C4-2B (cell line): ENCODE measurements at regions not wholly inside any gene's neighbourhood (a gene's known extent, or its start where the extent isn't known, plus 50 kb on each side); places are given as distances from the start of the nearest gene placed in this dataset.

ENCODE experiments used
- H3K27ac ChIP-seq: fragments of 450-650 bp; 2 replicates; pipeline ENCODE4 v1.5.1; 2017
- ZFX ChIP-seq: fragments of 450-650 bp; IDR thresholded peaks from 2 replicates; pipeline ENCODE4 v1.6.1; 2017
- TF ChIP-seq, protein P1 (sequence below): fragments of 450-650 bp; conservative IDR thresholded peaks from 2 replicates; pipeline ENCODE4 v1.5.1; 2017; ENCODE audit warnings: mild to moderate bottlenecking

DNA sequence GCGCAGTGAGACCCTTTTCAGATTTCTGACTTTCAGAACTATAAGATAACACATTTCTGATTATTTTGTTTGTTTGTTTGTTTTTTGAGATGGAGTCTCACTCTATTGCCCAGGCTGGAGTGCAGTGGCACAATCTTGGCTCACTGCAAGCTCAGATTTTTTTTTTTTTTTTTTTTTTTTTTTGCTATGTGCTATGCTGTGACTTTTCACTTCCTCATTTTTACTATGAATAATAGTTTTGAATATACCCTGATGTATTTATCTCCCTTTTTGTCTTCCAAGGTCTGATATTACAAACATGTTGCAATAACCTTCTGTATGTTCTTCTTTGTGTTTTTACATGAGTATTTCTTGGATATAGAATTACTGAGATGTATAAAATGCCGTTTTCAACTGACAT lies 658.7 kb upstream of the SEL1L start:
- H3K27ac ChIP-seq = no peak overlapping the region
- TF ChIP-seq, protein P1, sequence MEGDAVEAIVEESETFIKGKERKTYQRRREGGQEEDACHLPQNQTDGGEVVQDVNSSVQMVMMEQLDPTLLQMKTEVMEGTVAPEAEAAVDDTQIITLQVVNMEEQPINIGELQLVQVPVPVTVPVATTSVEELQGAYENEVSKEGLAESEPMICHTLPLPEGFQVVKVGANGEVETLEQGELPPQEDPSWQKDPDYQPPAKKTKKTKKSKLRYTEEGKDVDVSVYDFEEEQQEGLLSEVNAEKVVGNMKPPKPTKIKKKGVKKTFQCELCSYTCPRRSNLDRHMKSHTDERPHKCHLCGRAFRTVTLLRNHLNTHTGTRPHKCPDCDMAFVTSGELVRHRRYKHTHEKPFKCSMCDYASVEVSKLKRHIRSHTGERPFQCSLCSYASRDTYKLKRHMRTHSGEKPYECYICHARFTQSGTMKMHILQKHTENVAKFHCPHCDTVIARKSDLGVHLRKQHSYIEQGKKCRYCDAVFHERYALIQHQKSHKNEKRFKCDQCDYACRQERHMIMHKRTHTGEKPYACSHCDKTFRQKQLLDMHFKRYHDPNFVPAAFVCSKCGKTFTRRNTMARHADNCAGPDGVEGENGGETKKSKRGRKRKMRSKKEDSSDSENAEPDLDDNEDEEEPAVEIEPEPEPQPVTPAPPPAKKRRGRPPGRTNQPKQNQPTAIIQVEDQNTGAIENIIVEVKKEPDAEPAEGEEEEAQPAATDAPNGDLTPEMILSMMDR = no peak
- no peak for TF ChIP-seq ZFX

DNA sequence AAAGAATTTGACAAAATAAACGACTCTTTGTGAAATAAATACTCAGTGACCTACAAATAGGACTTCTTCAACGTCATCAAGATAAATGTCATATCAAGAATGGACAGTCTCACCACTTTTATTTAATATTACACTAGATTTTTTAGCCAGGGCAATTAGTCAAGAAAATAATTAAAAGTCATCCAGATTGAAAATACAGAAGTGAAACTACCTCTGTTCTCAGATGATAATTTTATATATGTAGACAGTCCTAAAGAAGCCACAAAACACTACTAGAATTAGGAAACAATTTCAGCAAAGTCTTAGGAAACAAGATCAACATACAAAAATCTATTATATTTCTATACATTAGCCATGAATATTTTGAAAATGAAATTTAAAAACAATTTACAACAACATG lies 689.6 kb upstream of the SEL1L start:
- no peak for TF ChIP-seq ZFX
- TF ChIP-seq, protein P1 = no peak
- no peak overlapping the region for H3K27ac ChIP-seq

DNA sequence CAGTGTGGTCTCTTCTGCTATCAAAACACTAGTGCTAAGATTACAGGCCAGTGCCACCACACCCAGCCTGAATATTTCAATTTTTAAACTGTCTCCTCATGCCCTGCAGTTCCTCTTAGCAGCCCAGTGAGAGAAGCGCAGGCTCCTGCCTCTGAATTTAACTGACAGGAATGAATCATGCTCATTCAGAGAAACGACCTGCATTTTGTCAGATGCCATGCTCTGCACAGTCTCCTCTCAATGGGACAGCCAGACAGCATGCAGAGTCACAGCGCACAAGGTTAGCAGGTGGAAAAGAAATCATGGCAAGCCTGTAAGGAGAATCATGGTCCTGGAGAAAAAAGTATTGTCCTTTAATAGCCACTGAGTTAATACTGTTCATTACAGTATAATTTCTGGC lies 691.0 kb upstream of the SEL1L start:
- no peak overlapping the region for H3K27ac ChIP-seq
- TF ChIP-seq, protein P1 = no peak
- no peak for TF ChIP-seq ZFX

DNA sequence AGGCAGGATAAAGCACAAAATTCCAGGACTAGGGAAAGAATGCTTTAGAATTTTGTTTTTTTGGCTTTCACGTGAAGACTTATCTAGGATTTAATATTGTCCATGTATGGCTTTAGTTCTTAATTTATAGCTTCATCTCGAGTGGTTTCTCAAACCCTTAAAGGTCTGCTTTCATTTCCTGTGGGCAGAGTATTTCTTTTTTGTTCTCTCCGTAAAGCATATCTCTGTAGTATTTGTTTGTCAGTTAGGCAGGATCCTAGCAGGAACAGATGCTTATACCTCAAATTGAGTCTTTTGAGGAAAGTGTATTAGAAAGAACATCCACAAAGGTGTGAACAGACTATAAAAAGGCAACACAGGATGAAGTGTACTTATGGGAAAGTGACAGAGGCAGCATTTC lies 697.1 kb upstream of the SEL1L start:
- H3K27ac ChIP-seq = no peak overlapping the region
- TF ChIP-seq, protein P1 = no peak
- no peak for TF ChIP-seq ZFX

DNA sequence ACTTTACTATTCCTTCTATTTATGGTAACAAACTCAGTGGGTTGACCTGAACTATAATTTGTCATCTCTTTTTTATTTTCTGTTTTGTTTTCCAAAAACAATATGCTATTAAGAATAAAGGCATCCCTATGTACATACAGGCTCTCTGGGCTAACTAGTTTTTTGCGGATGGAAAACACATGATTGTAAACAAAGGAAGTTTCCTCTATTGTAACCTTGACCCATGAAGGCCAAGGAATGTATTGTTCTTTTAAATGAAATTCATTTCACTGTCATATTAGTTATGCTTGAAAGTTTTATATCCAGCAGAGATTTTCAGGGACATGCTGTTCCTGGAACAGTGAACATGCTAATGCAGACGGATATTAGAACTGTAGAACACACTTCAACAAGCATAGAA lies 705.0 kb upstream of the SEL1L start:
- no peak for TF ChIP-seq ZFX
- TF ChIP-seq, protein P1 = no peak
- no peak overlapping the region for H3K27ac ChIP-seq

DNA sequence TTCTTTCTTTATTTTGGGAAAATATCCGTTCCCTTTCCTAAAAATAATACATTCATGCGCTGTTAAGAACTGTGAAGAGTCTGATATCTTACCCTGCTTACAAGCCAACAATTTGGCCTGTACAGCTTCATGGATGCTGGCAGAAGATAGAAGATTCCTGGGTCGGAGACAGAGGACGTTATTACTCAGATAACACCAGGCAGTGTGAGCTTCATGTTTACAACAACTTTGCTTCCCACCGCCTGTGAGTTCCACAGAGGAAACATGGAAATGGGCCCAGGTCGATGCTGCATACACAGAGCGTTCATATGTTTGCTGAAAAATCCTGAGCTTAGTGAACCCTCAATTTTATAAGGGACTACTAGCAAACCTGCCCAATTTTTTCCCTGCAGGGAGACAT lies 705.6 kb upstream of the SEL1L start:
- TF ChIP-seq, protein P1 = no peak
- no peak for TF ChIP-seq ZFX
- no peak overlapping the region for H3K27ac ChIP-seq

DNA sequence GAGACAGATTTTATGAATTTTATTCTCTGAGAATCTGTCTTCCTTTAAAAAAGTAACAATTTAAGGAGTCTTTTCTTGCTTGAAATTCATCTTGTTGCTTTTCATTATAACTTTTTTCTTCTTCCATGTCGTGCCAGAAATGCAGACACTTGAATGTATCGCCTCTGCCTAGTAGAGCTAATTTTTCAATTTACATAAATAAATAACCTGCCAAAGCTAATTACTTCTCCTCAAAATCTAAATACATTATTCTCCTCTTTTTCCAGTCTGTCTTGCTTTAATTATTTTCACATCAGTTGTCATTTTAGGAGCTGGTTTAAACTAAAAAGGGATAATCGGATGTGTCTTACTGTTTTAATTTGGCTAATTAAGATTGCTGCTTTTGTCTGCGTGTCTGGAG lies 711.1 kb upstream of the SEL1L start:
- no peak overlapping the region for H3K27ac ChIP-seq
- TF ChIP-seq ZFX = no peak
- TF ChIP-seq, protein P1 = no peak
